ENCODE measurements at regions not wholly inside any gene's neighbourhood (a gene's known extent, or its start where the extent isn't known, plus 50 kb on each side); places are given as distances from the start of the nearest gene placed in this dataset.

DNA sequence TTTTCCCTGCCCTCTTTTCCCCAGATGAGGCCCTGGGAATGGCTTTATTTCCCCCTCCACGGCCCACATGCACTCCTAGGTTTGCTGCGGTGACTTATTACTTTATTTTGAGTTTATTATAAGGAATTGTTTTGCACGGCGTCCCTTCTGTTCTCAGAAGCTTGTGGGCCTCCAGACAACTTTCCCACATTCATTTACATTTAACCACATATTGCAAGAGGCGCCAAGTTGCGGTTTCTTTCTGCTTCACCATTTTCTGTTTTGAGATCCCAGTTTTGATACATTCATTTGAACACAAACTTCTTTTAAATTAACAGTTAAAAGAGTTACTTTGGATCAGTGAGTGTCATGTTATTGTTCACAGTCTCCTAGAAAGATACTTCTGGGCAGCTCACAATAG, 532.5 kb upstream of the MGMT start:
- intact Hi-C loops (cut with DNase I) = no loop called here
- TF ChIP-seq, protein P1, sequence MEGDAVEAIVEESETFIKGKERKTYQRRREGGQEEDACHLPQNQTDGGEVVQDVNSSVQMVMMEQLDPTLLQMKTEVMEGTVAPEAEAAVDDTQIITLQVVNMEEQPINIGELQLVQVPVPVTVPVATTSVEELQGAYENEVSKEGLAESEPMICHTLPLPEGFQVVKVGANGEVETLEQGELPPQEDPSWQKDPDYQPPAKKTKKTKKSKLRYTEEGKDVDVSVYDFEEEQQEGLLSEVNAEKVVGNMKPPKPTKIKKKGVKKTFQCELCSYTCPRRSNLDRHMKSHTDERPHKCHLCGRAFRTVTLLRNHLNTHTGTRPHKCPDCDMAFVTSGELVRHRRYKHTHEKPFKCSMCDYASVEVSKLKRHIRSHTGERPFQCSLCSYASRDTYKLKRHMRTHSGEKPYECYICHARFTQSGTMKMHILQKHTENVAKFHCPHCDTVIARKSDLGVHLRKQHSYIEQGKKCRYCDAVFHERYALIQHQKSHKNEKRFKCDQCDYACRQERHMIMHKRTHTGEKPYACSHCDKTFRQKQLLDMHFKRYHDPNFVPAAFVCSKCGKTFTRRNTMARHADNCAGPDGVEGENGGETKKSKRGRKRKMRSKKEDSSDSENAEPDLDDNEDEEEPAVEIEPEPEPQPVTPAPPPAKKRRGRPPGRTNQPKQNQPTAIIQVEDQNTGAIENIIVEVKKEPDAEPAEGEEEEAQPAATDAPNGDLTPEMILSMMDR (IDR thresholded peaks at IDR 0.05) = no peak
- no peak for TF ChIP-seq POLR2A (IDR thresholded peaks at IDR 0.05)
- no peak overlapping the region for H3K4me3 ChIP-seq
- H3K4me1 ChIP-seq = no peaks in the 10 kb centered on the region
- no peaks in the 10 kb centered on the region for H3K27me3 ChIP-seq
- DNase-seq (no peak), ATAC-seq (no peak)
- no peak overlapping the region for H3K27ac ChIP-seq
- no peaks in the 10 kb centered on the region for H3K9me3 ChIP-seq
- H3K36me3 ChIP-seq = no peaks in the 10 kb centered on the region
- WGBS (ENCODE audit: insufficient coverage, low coverage, low lambda C conversion rate, missing lambda C conversion rate) = 58% methylated on average over 6 of the region's 6 CpGs

DNA sequence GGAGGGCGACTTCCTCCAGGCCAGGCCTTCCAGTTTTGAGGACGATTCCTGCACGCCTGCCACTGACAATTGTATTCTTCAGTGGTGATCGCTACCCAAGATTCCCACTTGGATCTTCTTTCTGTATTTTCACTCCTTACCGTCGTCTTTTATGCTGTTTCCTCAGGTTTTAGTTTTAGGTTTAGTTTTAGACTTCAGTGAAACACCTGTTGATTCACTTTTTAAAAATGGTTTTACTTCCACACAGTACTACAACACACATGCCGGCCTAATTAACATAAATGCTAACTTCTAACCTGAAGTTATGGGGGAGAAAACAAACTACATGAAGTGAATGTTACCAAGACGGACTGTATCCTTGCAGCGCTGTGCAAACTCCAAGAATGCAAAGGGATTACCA, 530.6 kb upstream of the MGMT start:
- no peak for ATAC-seq
- Histone ChIP-seq H3K36me3 (no peaks in the 10 kb centered on the region), H3K9me3 (no peaks in the 10 kb centered on the region), H3K4me1 (no peaks in the 10 kb centered on the region), H3K27me3 (no peaks in the 10 kb centered on the region), H3K27ac (no peak overlapping the region), H3K4me3 (no peak overlapping the region)
- no peak for DNase-seq
- 82% methylated on average over 8 of the region's 9 CpGs for WGBS (ENCODE audit: insufficient coverage, low coverage, low lambda C conversion rate, missing lambda C conversion rate)
- TF ChIP-seq POLR2A (IDR thresholded peaks at IDR 0.05) = no peak
- TF ChIP-seq, protein P1 (IDR thresholded peaks at IDR 0.05) = no peak
- intact Hi-C loops (cut with DNase I) = no loop called here

DNA sequence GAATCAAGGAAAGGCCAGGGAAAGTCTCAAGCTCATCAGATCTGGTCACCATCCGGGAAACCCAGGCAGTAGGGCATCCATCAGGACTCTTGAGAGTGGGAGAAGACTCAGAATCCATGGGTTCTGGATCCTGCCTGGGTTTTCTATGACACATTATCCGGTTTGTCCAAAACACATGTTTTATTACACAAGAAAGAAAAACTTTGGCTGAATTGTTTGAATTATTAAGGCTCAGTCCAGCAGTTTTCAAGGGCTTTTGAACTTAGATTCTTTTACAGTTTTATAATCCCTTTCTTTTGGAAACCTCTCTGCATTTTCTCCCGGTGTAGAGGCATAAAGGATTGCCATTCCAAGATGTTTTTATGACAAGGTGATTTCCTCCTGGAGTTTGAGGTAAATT, 528.5 kb upstream of the MGMT start:
- no peak for TF ChIP-seq POLR2A (IDR thresholded peaks at IDR 0.05)
- TF ChIP-seq, protein P1 (IDR thresholded peaks at IDR 0.05) = no peak
- 61% methylated on average over 2 of the region's 3 CpGs for WGBS (ENCODE audit: insufficient coverage, low coverage, low lambda C conversion rate, missing lambda C conversion rate)
- no peaks in the 10 kb centered on the region for H3K4me1 ChIP-seq
- DNase-seq (no peak), ATAC-seq (no peak)
- no peaks in the 10 kb centered on the region for H3K36me3 ChIP-seq
- no peak overlapping the region for H3K27ac ChIP-seq
- no peaks in the 10 kb centered on the region for H3K9me3 ChIP-seq
- H3K4me3 ChIP-seq = no peak overlapping the region
- no peaks in the 10 kb centered on the region for H3K27me3 ChIP-seq
- intact Hi-C loops (cut with DNase I) = no loop called here

DNA sequence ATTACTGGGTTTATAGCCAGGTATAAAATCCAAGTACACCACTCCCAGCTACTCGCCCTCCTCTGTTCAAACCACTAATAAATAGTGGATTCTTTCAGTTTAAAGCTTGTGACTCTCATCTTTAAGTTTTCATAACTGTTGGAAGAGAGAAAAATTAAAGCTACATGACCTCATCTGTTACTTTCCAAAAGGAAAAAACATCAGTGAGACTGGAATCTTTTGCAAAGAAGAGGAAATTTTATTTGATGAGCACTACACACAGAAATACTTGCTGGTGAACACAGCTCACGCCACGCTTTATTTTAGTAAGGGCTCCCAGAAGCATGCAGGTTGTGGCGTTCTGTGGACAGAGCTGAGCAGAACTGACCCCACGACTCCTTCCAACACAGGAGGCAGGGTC, 527.0 kb upstream of the MGMT start:
- no peaks in the 10 kb centered on the region for H3K9me3 ChIP-seq
- H3K27me3 ChIP-seq = no peaks in the 10 kb centered on the region
- H3K4me3 ChIP-seq = no peak overlapping the region
- 75% methylated on average over 1 of the region's 5 CpGs for WGBS (ENCODE audit: insufficient coverage, low coverage, low lambda C conversion rate, missing lambda C conversion rate)
- TF ChIP-seq POLR2A (IDR thresholded peaks at IDR 0.05) = no peak
- TF ChIP-seq, protein P1 (IDR thresholded peaks at IDR 0.05) = no peak
- intact Hi-C loops (cut with DNase I) = no loop called here
- no peaks in the 10 kb centered on the region for H3K36me3 ChIP-seq
- no peaks in the 10 kb centered on the region for H3K4me1 ChIP-seq
- no peak overlapping the region for H3K27ac ChIP-seq
- ATAC-seq = no peak
- DNase-seq = no peak

DNA sequence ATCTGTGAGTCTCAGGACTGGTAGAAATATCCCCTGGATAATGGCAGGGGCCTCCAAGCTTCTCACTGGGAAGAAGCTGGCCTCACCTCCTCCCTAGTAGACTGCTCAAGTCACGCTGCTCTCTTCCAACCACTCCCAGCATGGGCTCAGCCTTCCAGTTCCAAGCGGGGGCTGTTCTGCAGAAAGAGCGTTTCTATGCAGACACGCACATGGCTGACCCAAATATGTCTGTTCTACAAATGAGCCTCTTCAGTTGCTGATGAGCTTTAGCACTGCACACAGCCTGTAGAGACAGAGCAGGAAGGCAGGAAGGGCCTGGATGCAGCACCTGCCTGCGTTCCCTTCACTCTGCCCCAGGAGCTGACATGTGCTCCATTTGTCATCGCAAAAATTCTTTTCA, 523.9 kb upstream of the MGMT start:
- no peak for DNase-seq
- no peaks in the 10 kb centered on the region for H3K36me3 ChIP-seq
- H3K4me1 ChIP-seq = no peaks in the 10 kb centered on the region
- ATAC-seq = no peak
- no peaks in the 10 kb centered on the region for H3K9me3 ChIP-seq
- TF ChIP-seq, protein P1 (IDR thresholded peaks at IDR 0.05) = no peak
- TF ChIP-seq POLR2A (IDR thresholded peaks at IDR 0.05) = no peak
- intact Hi-C loops (cut with DNase I) = no loop called here
- no peak overlapping the region for H3K27ac ChIP-seq
- whole genome bisulfite sequencing (ENCODE audit: insufficient coverage, low coverage, low lambda C conversion rate, missing lambda C conversion rate) = 86% methylated on average over 3 of the region's 6 CpGs
- H3K4me3 ChIP-seq = no peak overlapping the region
- H3K27me3 ChIP-seq = no peaks in the 10 kb centered on the region
